22Rv1 (cell line): ENCODE measurements at regions not wholly inside any gene's neighbourhood (a gene's known extent, or its start where the extent isn't known, plus 50 kb on each side); places are given as distances from the start of the nearest gene placed in this dataset.

ENCODE experiments used
- H3K27ac ChIP-seq: fragments of 450-650 bp; 2 replicates; pipeline ENCODE4 v1.5.1; 2017
- ZFX ChIP-seq: fragments of 450-650 bp; IDR thresholded peaks from 2 replicates; pipeline ENCODE4 v1.6.1; 2017; ENCODE audit warnings: antibody characterized with exemption, borderline replicate concordance
- TF ChIP-seq, protein P1 (sequence below): fragments of 450-650 bp; IDR thresholded peaks from 2 replicates; pipeline ENCODE4 v1.5.1; 2017; ENCODE audit warnings: mild to moderate bottlenecking

DNA sequence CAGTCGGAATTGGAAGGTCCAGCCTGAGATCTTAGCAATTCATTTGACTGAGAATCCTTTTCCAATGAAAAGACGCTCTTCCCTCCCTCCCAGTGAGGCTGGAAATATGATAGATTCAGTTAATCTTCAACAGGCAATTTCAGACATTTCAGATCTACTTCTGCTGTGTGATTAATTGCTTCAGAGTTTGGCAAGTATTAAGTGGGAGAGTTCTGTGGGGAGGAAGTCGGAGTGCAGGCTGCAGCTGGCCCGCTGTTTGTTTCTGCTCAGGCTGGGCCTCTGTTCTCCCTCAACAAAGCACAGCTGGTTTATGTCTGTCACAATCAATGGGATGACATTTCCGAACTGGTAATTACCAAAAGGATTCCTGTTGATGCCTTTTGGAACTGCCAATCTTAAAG, 178.2 kb downstream of the NDFIP2 start:
- H3K27ac ChIP-seq: no peak overlapping the region
- TF ChIP-seq, protein P1, sequence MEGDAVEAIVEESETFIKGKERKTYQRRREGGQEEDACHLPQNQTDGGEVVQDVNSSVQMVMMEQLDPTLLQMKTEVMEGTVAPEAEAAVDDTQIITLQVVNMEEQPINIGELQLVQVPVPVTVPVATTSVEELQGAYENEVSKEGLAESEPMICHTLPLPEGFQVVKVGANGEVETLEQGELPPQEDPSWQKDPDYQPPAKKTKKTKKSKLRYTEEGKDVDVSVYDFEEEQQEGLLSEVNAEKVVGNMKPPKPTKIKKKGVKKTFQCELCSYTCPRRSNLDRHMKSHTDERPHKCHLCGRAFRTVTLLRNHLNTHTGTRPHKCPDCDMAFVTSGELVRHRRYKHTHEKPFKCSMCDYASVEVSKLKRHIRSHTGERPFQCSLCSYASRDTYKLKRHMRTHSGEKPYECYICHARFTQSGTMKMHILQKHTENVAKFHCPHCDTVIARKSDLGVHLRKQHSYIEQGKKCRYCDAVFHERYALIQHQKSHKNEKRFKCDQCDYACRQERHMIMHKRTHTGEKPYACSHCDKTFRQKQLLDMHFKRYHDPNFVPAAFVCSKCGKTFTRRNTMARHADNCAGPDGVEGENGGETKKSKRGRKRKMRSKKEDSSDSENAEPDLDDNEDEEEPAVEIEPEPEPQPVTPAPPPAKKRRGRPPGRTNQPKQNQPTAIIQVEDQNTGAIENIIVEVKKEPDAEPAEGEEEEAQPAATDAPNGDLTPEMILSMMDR: no peak
- TF ChIP-seq ZFX: no peak

DNA sequence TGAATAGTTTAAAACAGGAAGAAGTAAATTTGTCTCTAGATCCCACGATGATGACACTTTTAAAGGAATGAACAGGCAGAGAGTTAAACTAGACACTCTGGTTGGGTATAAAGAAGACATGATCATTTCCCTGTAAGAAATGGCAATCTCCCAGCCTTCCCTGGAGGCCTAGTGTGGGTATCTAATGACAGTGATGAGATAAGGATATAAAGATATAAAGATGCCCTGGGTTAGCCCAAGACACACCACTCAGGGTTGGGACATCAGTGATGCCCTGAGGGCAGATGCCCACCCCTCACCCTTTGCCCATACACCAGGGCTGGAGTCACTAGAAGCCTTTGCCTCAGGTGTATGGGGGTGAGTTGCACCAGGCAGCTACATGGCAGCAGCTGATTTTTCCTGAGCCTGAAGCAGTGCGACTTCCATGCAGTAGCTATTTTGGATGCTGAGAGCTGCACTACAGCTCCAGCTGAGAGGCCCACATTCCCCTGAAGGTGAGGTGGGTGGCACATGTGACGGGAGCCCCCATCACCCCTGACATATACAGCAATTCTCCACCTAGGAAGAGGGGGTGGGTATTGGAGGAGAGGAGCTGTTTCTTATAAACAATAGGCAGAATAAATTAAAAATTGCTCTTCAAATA, 177.5 kb downstream of the NDFIP2 start:
- TF ChIP-seq, protein P1: no peak
- no peak for TF ChIP-seq ZFX
- H3K27ac ChIP-seq: no peak overlapping the region

DNA sequence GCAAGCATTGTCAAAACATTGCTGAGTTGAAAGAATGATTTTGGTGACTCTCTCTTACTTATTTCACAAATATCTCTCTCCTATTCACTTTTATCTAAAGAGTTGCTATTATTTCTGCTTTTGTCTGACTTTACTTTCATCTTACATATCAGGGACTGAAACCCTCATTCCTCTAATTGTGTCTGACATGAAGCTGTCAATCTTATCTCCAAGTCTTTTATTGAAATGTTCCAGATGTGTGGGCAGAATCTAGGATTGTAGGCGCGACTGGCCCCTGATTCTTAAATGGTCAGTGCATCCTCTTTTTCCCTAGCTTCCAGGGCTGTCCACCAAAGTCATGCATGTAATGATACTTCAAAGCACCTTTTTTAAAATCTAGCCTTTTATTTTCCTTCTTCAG, 174.6 kb downstream of the NDFIP2 start:
- H3K27ac ChIP-seq: no peak overlapping the region
- TF ChIP-seq, protein P1: no peak
- TF ChIP-seq ZFX: no peak

DNA sequence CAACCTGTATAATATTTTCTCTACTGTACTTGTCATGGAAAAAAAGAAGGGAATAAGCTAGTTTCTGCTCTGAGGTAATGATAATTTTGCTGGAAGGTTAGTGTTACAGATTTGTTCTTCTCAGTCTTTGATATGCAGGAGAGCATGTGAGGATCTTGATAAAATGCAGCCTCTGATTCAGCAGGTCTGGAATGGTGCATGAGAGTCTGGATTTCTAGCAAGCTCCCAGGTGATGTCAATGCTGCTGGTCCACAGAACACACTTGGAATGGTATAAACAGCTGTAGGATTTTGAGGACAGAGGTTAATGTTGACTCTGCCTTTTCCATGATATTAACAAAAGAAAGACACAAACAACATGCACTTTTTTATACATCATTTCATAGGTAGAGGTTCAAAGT, 173.6 kb downstream of the NDFIP2 start:
- no peak for TF ChIP-seq ZFX
- TF ChIP-seq, protein P1: no peak
- no peak overlapping the region for H3K27ac ChIP-seq

DNA sequence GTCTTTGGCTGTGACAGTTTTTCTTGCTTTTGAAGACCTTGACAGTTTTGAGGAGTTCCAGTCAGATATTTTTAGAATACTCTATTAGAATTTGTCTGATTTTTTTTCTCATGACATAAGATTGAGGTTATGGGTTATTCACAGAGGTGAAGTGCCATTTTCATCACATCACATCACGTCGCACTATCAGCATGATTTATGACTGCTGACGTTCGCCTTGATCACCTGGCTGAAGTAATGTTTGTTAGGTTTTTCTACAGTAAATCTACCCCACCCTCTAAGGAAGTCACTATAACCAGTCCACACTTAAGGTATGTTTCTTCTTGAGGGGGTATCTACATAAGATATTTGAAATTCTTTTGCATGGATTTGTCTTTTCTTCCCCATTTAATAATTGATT, 169.7 kb downstream of the NDFIP2 start:
- no peak overlapping the region for H3K27ac ChIP-seq
- TF ChIP-seq, protein P1: no peak
- TF ChIP-seq ZFX: no peak

DNA sequence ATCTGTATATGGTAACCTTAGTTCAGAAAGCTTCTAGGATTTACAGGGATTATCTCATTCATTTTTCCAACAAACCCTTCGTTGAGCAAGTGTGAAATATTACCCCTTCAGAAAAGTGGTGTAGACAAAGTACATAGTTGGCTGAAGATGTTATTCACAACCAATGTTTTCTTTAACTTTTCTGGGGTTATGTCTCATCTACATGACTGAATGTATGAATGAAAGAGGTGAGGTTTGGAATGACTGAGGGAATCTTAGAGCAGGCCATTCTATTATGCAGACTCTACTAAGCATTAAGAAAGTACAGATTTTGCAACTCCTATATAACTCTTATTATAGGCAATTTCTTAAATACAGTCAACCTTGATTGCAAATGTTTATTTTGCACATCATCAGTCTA, 167.2 kb downstream of the NDFIP2 start:
- no peak overlapping the region for H3K27ac ChIP-seq
- no peak for TF ChIP-seq ZFX
- TF ChIP-seq, protein P1: no peak

DNA sequence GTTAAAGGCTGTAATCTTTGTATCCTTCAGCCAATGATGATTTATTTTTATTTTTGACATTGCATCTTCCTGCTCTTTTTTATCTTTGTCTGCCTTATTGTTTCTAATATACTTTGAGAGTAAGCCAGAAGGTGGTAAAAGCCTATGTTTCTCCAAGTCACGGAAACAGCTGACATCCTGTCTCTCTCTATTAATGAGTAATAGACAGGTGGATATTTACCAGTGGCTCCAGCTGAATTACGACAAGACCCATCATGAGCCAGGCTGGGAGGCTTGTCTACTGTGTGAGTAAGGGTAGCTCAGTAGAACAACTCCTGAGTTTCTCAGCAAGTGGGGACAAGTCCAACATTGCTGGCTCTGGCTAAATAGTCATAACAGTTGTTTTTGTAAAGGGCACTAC, 166.6 kb downstream of the NDFIP2 start:
- H3K27ac ChIP-seq: no peak overlapping the region
- TF ChIP-seq, protein P1: no peak
- no peak for TF ChIP-seq ZFX
